ENCODE measurements at regions not wholly inside any gene's neighbourhood (a gene's known extent, or its start where the extent isn't known, plus 50 kb on each side); places are given as distances from the start of the nearest gene placed in this dataset.

- Histone ChIP-seq H3K4me2 (ENCODE audit: low read depth, low read length, poor library complexity, severe bottlenecking) (no peak overlapping the region), H4K20me1 (ENCODE audit: low read depth, low read length) (no peaks in the 10 kb centered on the region), H3K9me2 (replicated peaks; ENCODE audit: insufficient read depth, low read length) (no peaks in the 10 kb centered on the region), H3K9ac (ENCODE audit: low read length) (no peak overlapping the region), H3K79me2 (ENCODE audit: insufficient read depth, low read length) (no peaks in the 10 kb centered on the region), H3K27ac (ENCODE audit: low read depth, low read length) (no peak overlapping the region), H3K9me3 (ENCODE audit: insufficient read depth, low read length) (no peaks in the 10 kb centered on the region), H2AFZ (ENCODE audit: low read depth, low read length, severe bottlenecking) (no peak overlapping the region), H3K36me3 (ENCODE audit: low read length) (no peaks in the 10 kb centered on the region), H3F3A (ENCODE audit: insufficient read depth) (no peaks in the 10 kb centered on the region), H3K27me3 (ENCODE audit: low read length) (no peaks in the 10 kb centered on the region), H3K4me3 (ENCODE audit: insufficient read depth, low read length, poor library complexity, severe bottlenecking) (no peak overlapping the region)
- TF ChIP-seq CTCF (IDR thresholded peaks at IDR 0.05; ENCODE audit: insufficient read depth, low read length, poor library complexity, severe bottlenecking) (no peak), EZH2phosphoT487 (conservative IDR thresholded peaks at IDR 0.05; ENCODE audit: low read length) (no peak)
These were observed 127.8 kb upstream of the ARX start for GRCh38 chrX:25143596-25143995.

GRCh38 chrX:25141684-25142083 lies 125.9 kb upstream of the ARX start:
- Histone ChIP-seq H3K4me3 (ENCODE audit: insufficient read depth, low read length, poor library complexity, severe bottlenecking) (no peak overlapping the region), H3K79me2 (ENCODE audit: insufficient read depth, low read length) (no peaks in the 10 kb centered on the region), H3K9ac (ENCODE audit: low read length) (no peak overlapping the region), H3K9me2 (replicated peaks; ENCODE audit: insufficient read depth, low read length) (no peaks in the 10 kb centered on the region), H3K4me2 (ENCODE audit: low read depth, low read length, poor library complexity, severe bottlenecking) (no peak overlapping the region), H3K9me3 (ENCODE audit: insufficient read depth, low read length) (no peaks in the 10 kb centered on the region), H3K27me3 (ENCODE audit: low read length) (no peaks in the 10 kb centered on the region), H3F3A (ENCODE audit: insufficient read depth) (no peaks in the 10 kb centered on the region), H4K20me1 (ENCODE audit: low read depth, low read length) (no peaks in the 10 kb centered on the region), H3K36me3 (ENCODE audit: low read length) (no peaks in the 10 kb centered on the region), H3K27ac (ENCODE audit: low read depth, low read length) (no peak overlapping the region), H2AFZ (ENCODE audit: low read depth, low read length, severe bottlenecking) (no peak overlapping the region)
- no peak for TF ChIP-seq CTCF (IDR thresholded peaks at IDR 0.05; ENCODE audit: insufficient read depth, low read length, poor library complexity, severe bottlenecking)
- no peak for TF ChIP-seq EZH2phosphoT487 (conservative IDR thresholded peaks at IDR 0.05; ENCODE audit: low read length)

- Histone ChIP-seq H3K79me2 (ENCODE audit: insufficient read depth, low read length) (no peaks in the 10 kb centered on the region), H3K36me3 (ENCODE audit: low read length) (no peaks in the 10 kb centered on the region), H3K27me3 (ENCODE audit: low read length) (no peaks in the 10 kb centered on the region), H2AFZ (ENCODE audit: low read depth, low read length, severe bottlenecking) (no peak overlapping the region), H3K4me2 (ENCODE audit: low read depth, low read length, poor library complexity, severe bottlenecking) (no peak overlapping the region), H3K9me3 (ENCODE audit: insufficient read depth, low read length) (no peaks in the 10 kb centered on the region), H3K27ac (ENCODE audit: low read depth, low read length) (no peak overlapping the region), H3K4me3 (ENCODE audit: insufficient read depth, low read length, poor library complexity, severe bottlenecking) (no peak overlapping the region), H3K9ac (ENCODE audit: low read length) (no peak overlapping the region), H3F3A (ENCODE audit: insufficient read depth) (no peaks in the 10 kb centered on the region), H4K20me1 (ENCODE audit: low read depth, low read length) (no peaks in the 10 kb centered on the region), H3K9me2 (replicated peaks; ENCODE audit: insufficient read depth, low read length) (no peaks in the 10 kb centered on the region)
- TF ChIP-seq CTCF (IDR thresholded peaks at IDR 0.05; ENCODE audit: insufficient read depth, low read length, poor library complexity, severe bottlenecking) (no peak), EZH2phosphoT487 (conservative IDR thresholded peaks at IDR 0.05; ENCODE audit: low read length) (no peak)
These were observed 115.3 kb upstream of the ARX start for GRCh38 chrX:25131055-25131454.

- H2AFZ ChIP-seq (ENCODE audit: low read depth, low read length, severe bottlenecking): no peak overlapping the region
- H3K4me3 ChIP-seq (ENCODE audit: insufficient read depth, low read length, poor library complexity, severe bottlenecking): no peak overlapping the region
- H3K27me3 ChIP-seq (ENCODE audit: low read length): no peaks in the 10 kb centered on the region
- H3K9me2 ChIP-seq (replicated peaks; ENCODE audit: insufficient read depth, low read length): no peaks in the 10 kb centered on the region
- H4K20me1 ChIP-seq (ENCODE audit: low read depth, low read length): no peaks in the 10 kb centered on the region
- no peak overlapping the region for H3K9ac ChIP-seq (ENCODE audit: low read length)
- no peaks in the 10 kb centered on the region for H3K9me3 ChIP-seq (ENCODE audit: insufficient read depth, low read length)
- no peaks in the 10 kb centered on the region for H3K36me3 ChIP-seq (ENCODE audit: low read length)
- H3K4me2 ChIP-seq (ENCODE audit: low read depth, low read length, poor library complexity, severe bottlenecking): no peak overlapping the region
- no peaks in the 10 kb centered on the region for H3F3A ChIP-seq (ENCODE audit: insufficient read depth)
- no peak for TF ChIP-seq EZH2phosphoT487 (conservative IDR thresholded peaks at IDR 0.05; ENCODE audit: low read length)
- TF ChIP-seq CTCF (IDR thresholded peaks at IDR 0.05; ENCODE audit: insufficient read depth, low read length, poor library complexity, severe bottlenecking): no peak
- H3K79me2 ChIP-seq (ENCODE audit: insufficient read depth, low read length): no peaks in the 10 kb centered on the region
- no peak overlapping the region for H3K27ac ChIP-seq (ENCODE audit: low read depth, low read length)
These were observed 114.9 kb upstream of the ARX start for GRCh38 chrX:25130619-25131018.
